ENCODE measurements at regions not wholly inside any gene's neighbourhood (a gene's known extent, or its start where the extent isn't known, plus 50 kb on each side); places are given as distances from the start of the nearest gene placed in this dataset.

GRCh38 chr14:79986251-79986650, 225.1 kb downstream of the DIO2 start:
- intact Hi-C loops (cut with DNase I), result no loop called here
- no peaks in the 10 kb centered on the region for H3K4me1 ChIP-seq
- H3K36me3 ChIP-seq, result no peaks in the 10 kb centered on the region
- ATAC-seq, result no peak
- H3K27ac ChIP-seq, result no peak overlapping the region
- DNase-seq, result no peak
- TF ChIP-seq CTCF (IDR thresholded peaks at IDR 0.05), result no peak
- no peak for FAIRE-seq
- no peak overlapping the region for H3K4me3 ChIP-seq
- no peaks in the 10 kb centered on the region for H3K9me3 ChIP-seq
- WGBS, 2 donors, result 64 to 75% methylated on average over 1 of the region's 1 CpG
- no peaks in the 10 kb centered on the region for H3K27me3 ChIP-seq

GRCh38 chr14:79972230-79972629, 239.1 kb downstream of the DIO2 start:
- DNase-seq (no peak), ATAC-seq (no peak), FAIRE-seq (no peak)
- no peaks in the 10 kb centered on the region for H3K4me1 ChIP-seq
- no peaks in the 10 kb centered on the region for H3K27me3 ChIP-seq
- no peak overlapping the region for H3K27ac ChIP-seq
- TF ChIP-seq CTCF (IDR thresholded peaks at IDR 0.05), result no peak
- no peaks in the 10 kb centered on the region for H3K9me3 ChIP-seq
- WGBS, 2 donors, result 35 to 39% methylated on average over 1 of the region's 1 CpG
- H3K4me3 ChIP-seq, result no peak overlapping the region
- H3K36me3 ChIP-seq, result no peaks in the 10 kb centered on the region
- intact Hi-C loops (cut with DNase I), result no loop called here

GRCh38 chr14:79971330-79971729, 240.0 kb downstream of the DIO2 start:
- no peak for TF ChIP-seq CTCF (IDR thresholded peaks at IDR 0.05)
- H3K4me1 ChIP-seq, result no peaks in the 10 kb centered on the region
- no peaks in the 10 kb centered on the region for H3K36me3 ChIP-seq
- H3K27ac ChIP-seq, result no peak overlapping the region
- intact Hi-C loops (cut with DNase I), result no loop called here
- H3K27me3 ChIP-seq, result no peaks in the 10 kb centered on the region
- FAIRE-seq, result no peak
- ATAC-seq, result no peak
- no peak for DNase-seq
- WGBS, 2 donors, result 54 to 78% methylated on average over 2 of the region's 2 CpGs
- H3K9me3 ChIP-seq, result no peaks in the 10 kb centered on the region
- no peak overlapping the region for H3K4me3 ChIP-seq

- FAIRE-seq, result no peak
- intact Hi-C loops (cut with DNase I), result no loop called here
Observed at GRCh38 chr14:79967453-79967852, 243.9 kb downstream of the DIO2 start.

GRCh38 chr14:79967001-79967400, 244.3 kb downstream of the DIO2 start:
- Histone ChIP-seq H3K27me3 (no peaks in the 10 kb centered on the region), H3K36me3 (no peaks in the 10 kb centered on the region), H3K4me3 (no peak overlapping the region), H3K9me3 (no peaks in the 10 kb centered on the region), H3K4me1 (no peaks in the 10 kb centered on the region), H3K27ac (no peak overlapping the region)
- TF ChIP-seq CTCF (IDR thresholded peaks at IDR 0.05), result no peak
- no peak for DNase-seq
- ATAC-seq, result no peak
- intact Hi-C loops (cut with DNase I), result no loop called here
- FAIRE-seq, result no peak

More at GRCh38 chr14:79967453-79967852, 243.9 kb downstream of the DIO2 start:
- no peaks in the 10 kb centered on the region for H3K9me3 ChIP-seq
- no peaks in the 10 kb centered on the region for H3K36me3 ChIP-seq
- no peak for TF ChIP-seq CTCF (IDR thresholded peaks at IDR 0.05)
- H3K4me3 ChIP-seq, result no peak overlapping the region
- ATAC-seq (no peak), DNase-seq (no peak)
- 34 to 44% methylated on average over 2 of the region's 2 CpGs for WGBS, 2 donors
- no peaks in the 10 kb centered on the region for H3K27me3 ChIP-seq
- H3K4me1 ChIP-seq, result no peaks in the 10 kb centered on the region
- H3K27ac ChIP-seq, result no peak overlapping the region

All from pancreas (tissue), 10 donors.